Stomach (tissue), 8 donors: ENCODE measurements at regions not wholly inside any gene's neighbourhood (a gene's known extent, or its start where the extent isn't known, plus 50 kb on each side); places are given as distances from the start of the nearest gene placed in this dataset.

ENCODE experiments used
- DNase-seq, 2 donors: peaks; one replicate each; pipeline versions ENCODE4 v3.0.0 to v3.0.0-alpha.2; 2013 to 2019
- H3K27ac ChIP-seq, 5 donors: fragments of 200-600 bp in 4 of 5; sonication (generic) in 4 of 5; one replicate each; pipeline ENCODE4 v1.5.1; 2013 to 2019; ENCODE audit warnings: mild to moderate bottlenecking in 1 of 5, moderate library complexity in 1 of 5
- H3K27me3 ChIP-seq, 3 donors: fragments of 200-600 bp; sonication (generic); one replicate each; pipeline ENCODE4 v1.5.1; 2017 to 2019; ENCODE audit warnings: mixed run types in 1 of 3
- H3K36me3 ChIP-seq, 4 donors: fragments of 200-600 bp; sonication (generic); 1 replicate in 3 of 4; 2 replicates in 1 of 4; pipeline ENCODE4 v1.5.1; 2016 to 2019
- H3K4me1 ChIP-seq, 4 donors: fragments of 200-600 bp; sonication (generic); one replicate each; pipeline ENCODE4 v1.5.1; 2016 to 2019
- H3K4me3 ChIP-seq, 4 donors: fragments of 200-600 bp; sonication (generic) in 3 of 4; one replicate each; pipeline ENCODE4 v1.5.1; 2016 to 2019; ENCODE audit warnings: mild to moderate bottlenecking in 1 of 4
- H3K9me3 ChIP-seq, 4 donors: fragments of 200-600 bp; sonication (generic); one replicate each; pipeline ENCODE4 v1.5.1; 2016 to 2019
- EP300 ChIP-seq: sonication (generic); formaldehyde crosslinking; IDR thresholded peaks from one replicate; pipeline ENCODE4 v1.6.1; 2017; ENCODE audit warnings: antibody characterized with exemption
- POLR2A ChIP-seq, 4 donors: fragments of 450-650 bp; IDR thresholded peaks; one replicate each; pipeline ENCODE4 v1.6.1; 2016; ENCODE audit warnings: antibody characterized with exemption in 4 of 4, control low read depth in 2 of 4, mild to moderate bottlenecking in 1 of 4, moderate library complexity in 1 of 4
- POLR2AphosphoS5 ChIP-seq, 3 donors: sonication (generic); formaldehyde crosslinking; IDR thresholded peaks; one replicate each; pipeline ENCODE4 v1.6.1; 2016; ENCODE audit warnings: antibody characterized with exemption in 3 of 3
- WGBS, 5 donors: extraction: QIAGEN DNeasy Blood & Tissue Kit in 3 of 5; methylation state at CpG; one replicate each; pipeline versions ENCODE4 v1.1.5 to v1.1.7; 2013 to 2018; 5-methylcytosine and 5-hydroxymethylcytosine counted together
- intact Hi-C: fragments of 100-400 bp; cut with DNase I; formaldehyde crosslinking; loops from one replicate; pipeline ENCODE4 v1.15.1; 2023; ENCODE audit warnings: low total_unique reads
- TF ChIP-seq, protein P1 (sequence below), 7 experiments: fragments of 450-650 bp in 4 of 7; fragments of 200-600 bp in 3 of 7; sonication (generic) in 3 of 7; IDR thresholded peaks; one replicate each; pipeline ENCODE4 v1.5.1; 2016 to 2019; ENCODE audit warnings: antibody characterized with exemption in 7 of 7, control low read depth in 2 of 7, mild to moderate bottlenecking in 1 of 7
- donor health status: healthy with polysubstance abuse.
- donor health status: Bipolar disorder and iron deficiency.
- donor health status: healthy.

DNA sequence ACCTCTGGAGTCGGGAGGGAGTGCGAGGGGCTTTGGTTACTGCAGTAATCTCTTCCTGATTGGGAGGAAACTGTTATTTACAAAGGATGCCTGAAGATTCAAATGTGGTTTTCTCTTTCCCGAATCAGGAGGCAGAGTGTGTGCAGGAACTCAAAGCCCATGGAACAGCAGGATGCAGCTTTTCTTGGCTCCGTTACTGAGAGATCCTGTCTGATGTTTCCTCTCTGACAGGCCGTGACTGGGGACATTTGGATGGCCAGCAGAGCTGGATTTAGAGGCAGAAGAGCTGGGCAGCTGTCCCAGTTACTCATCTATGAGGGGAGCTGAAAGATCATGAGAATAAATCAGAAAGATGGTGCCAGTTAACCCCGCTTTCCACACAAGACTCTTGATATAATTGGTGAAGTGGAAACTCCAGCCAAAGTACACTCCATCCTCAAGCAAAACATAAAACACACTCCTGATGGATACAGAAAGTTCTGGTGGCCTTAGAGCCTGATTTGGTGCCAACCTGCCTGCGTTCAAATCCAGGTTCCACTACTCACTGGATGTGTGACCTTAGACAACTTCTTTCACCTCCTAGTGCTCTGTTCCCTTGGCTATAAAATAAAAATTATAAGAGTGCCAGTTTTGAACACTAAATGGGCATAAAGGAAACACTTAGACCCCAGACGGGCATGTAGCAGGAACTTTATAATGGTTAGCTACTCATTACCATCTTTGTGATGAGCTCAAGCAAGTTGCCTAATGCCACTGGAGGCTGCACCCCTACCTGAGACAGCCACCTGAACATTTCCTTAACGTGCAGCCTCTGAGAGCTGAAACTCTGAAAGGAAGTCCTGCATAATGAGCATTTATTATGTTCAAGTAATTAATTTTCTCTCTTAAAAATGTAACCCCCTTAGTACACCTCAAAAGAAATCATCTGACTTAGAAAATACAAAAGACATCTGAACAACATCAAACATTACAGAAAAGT, 349.0 kb upstream of the GATB start:
- Histone ChIP-seq H3K4me3 (no peak overlapping the region), H3K36me3 (no peaks in the 10 kb centered on the region), H3K27me3 (no peaks in the 10 kb centered on the region), H3K4me1 (peaks cover 0 to 59% (median 33%) of the 10 kb centered on the region in 4 donors), H3K9me3 (no peaks in the 10 kb centered on the region), H3K27ac (peak overlapping the region in 3 of 5 donors; percentile 35 to 78 (median 60))
- DNase-seq: peak in 1 of 2 donors; percentile 77
- TF ChIP-seq, protein P1, sequence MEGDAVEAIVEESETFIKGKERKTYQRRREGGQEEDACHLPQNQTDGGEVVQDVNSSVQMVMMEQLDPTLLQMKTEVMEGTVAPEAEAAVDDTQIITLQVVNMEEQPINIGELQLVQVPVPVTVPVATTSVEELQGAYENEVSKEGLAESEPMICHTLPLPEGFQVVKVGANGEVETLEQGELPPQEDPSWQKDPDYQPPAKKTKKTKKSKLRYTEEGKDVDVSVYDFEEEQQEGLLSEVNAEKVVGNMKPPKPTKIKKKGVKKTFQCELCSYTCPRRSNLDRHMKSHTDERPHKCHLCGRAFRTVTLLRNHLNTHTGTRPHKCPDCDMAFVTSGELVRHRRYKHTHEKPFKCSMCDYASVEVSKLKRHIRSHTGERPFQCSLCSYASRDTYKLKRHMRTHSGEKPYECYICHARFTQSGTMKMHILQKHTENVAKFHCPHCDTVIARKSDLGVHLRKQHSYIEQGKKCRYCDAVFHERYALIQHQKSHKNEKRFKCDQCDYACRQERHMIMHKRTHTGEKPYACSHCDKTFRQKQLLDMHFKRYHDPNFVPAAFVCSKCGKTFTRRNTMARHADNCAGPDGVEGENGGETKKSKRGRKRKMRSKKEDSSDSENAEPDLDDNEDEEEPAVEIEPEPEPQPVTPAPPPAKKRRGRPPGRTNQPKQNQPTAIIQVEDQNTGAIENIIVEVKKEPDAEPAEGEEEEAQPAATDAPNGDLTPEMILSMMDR (IDR thresholded peaks at IDR 0.05): no peak
- peak in 1 of 3 donors; percentile 59 for TF ChIP-seq POLR2AphosphoS5 (IDR thresholded peaks at IDR 0.05)
- intact Hi-C loops: no loop called here
- 43 to 61% (median 53%) methylated on average over 9 of the region's 9 CpGs for WGBS, 5 donors

DNA sequence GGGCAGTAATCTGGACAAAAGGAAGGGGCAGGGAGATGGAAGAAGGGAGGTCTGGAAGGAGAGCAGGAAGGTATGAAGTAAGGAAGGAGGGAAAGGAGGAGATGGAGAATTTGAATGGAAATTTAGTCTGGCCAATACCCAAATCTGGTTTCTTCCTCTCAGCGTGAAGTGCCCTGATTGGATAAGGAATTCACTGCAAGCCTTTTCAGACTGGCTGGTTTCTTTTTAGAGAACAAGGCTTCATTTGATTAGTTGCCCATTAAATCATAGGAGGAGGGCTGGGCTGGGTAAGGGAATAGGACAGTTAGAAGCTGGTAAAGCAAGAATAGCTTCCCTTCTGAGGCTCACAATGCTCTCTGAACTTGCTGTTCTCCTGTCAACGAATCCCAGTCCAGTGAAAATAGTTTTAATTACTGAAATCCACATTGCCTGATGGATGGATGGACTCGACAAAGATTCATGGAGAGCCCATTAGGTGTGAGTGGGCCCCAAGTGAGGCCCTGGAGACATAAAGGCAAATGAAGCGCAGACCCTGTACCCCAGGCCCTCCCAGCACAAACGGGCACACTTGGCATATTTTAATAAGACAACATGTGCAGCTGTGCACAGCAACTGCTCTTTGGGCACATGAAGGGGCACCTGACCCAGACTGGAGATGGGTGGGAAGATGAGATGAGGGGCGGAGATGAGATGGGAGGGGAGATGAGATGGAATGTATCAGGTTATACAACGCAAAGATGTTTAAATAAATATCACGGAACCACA, 347.1 kb upstream of the GATB start:
- H3K36me3 ChIP-seq: no peaks in the 10 kb centered on the region
- 81 to 91% (median 87%) methylated on average over 8 of the region's 8 CpGs for WGBS, 5 donors
- H3K4me1 ChIP-seq: peaks cover 0 to 62% (median 40%) of the 10 kb centered on the region in 4 donors
- no peak for TF ChIP-seq POLR2A (IDR thresholded peaks at IDR 0.05)
- TF ChIP-seq, protein P1 (IDR thresholded peaks at IDR 0.05): no peak
- TF ChIP-seq EP300: no peak
- no peak for TF ChIP-seq POLR2AphosphoS5 (IDR thresholded peaks at IDR 0.05)
- no peak overlapping the region for H3K4me3 ChIP-seq
- no peak for DNase-seq
- intact Hi-C loops: no loop called here
- H3K9me3 ChIP-seq: no peaks in the 10 kb centered on the region
- H3K27ac ChIP-seq: no peak overlapping the region
- no peaks in the 10 kb centered on the region for H3K27me3 ChIP-seq

DNA sequence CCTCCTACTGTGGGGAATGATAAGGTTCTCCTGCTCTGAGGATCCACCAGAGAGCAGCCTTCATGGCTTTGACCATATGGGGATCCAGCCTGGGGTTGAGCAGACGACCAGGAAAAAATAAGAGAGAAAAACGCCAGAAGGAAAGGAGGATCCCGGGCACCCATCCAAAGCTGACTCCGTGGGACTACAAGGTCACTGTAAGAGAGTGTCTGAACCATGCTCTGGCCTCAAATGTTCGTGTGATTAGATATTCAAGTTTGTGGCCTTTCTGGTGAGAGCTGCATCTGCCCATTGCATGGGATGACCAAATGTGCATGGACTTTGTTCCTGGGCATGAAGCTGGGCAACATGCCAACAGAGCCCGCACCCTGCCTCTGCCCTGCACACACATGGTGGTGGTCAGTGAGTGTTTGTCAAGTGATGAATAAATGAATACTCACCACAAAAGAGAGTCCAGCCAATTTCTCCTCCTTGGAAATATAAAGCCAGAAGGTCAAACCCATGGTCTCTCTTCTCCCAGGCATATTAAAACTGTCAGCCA, 346.0 kb upstream of the GATB start:
- peak overlapping the region in 3 of 5 donors; percentile 35 to 66 (median 48) for H3K27ac ChIP-seq
- WGBS, 5 donors: 41 to 75% (median 65%) methylated on average over 6 of the region's 6 CpGs
- no peak for TF ChIP-seq POLR2AphosphoS5 (IDR thresholded peaks at IDR 0.05)
- TF ChIP-seq EP300: no peak
- no peak for TF ChIP-seq POLR2A (IDR thresholded peaks at IDR 0.05)
- TF ChIP-seq, protein P1 (IDR thresholded peaks at IDR 0.05): no peak
- no peak overlapping the region for H3K4me3 ChIP-seq
- no peaks in the 10 kb centered on the region for H3K36me3 ChIP-seq
- peaks cover 0 to 73% (median 49%) of the 10 kb centered on the region in 4 donors for H3K4me1 ChIP-seq
- no peaks in the 10 kb centered on the region for H3K9me3 ChIP-seq
- intact Hi-C loops: no loop called here
- H3K27me3 ChIP-seq: no peaks in the 10 kb centered on the region
- no peak for DNase-seq

DNA sequence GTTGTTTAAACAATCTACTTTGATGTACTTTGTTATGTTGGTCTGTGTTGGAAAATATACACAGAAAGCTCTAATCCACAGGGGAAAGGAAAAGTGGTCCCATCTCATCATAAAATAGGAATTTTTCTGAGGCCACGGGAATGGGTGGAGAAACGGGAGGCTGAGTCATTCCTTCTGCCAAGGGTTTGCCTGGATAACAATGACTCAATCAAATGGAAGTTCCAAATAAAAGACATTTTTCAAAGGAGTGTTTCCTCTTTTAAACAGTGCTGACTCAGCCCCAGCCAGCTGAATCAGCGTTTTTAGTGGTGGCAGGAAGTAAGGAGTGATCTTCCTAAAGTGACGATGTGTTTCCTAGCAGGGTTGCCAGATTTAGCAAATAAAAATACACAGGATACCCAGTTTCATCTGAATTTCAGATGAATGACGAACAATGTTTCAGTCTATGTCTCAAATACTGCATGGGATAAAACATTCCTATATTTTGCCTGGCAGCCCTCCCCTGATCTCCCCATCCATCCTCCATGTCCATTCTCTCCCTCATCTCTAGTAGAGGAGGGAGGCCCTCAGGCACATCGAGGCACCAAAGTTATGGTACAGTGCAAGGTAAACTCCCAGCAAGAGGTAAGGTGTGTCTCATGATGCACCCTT, 345.4 kb upstream of the GATB start:
- 40 to 44% (median 41%) methylated on average over 6 of the region's 6 CpGs for WGBS, 5 donors
- Histone ChIP-seq H3K27ac (peak overlapping the region in 3 of 5 donors; percentile 48 to 66 (median 51)), H3K36me3 (no peaks in the 10 kb centered on the region), H3K27me3 (no peaks in the 10 kb centered on the region), H3K4me1 (peaks cover 0 to 78% (median 53%) of the 10 kb centered on the region in 4 donors), H3K4me3 (no peak overlapping the region), H3K9me3 (no peaks in the 10 kb centered on the region)
- intact Hi-C loops: no loop called here
- no peak for TF ChIP-seq EP300
- TF ChIP-seq, protein P1 (IDR thresholded peaks at IDR 0.05): no peak
- TF ChIP-seq POLR2AphosphoS5 (IDR thresholded peaks at IDR 0.05): peak in 2 of 3 donors; percentile 28 to 71
- TF ChIP-seq POLR2A (IDR thresholded peaks at IDR 0.05): no peak
- DNase-seq: peak; percentile 66 to 86
